Uterus (tissue), 3 donors: ENCODE measurements at regions not wholly inside any gene's neighbourhood (a gene's known extent, or its start where the extent isn't known, plus 50 kb on each side); places are given as distances from the start of the nearest gene placed in this dataset.

Experiments used
- DNase-seq, 2 donors: peaks; one replicate each; pipeline ENCODE4 v3.0.0-alpha.2; 2019 to 2020
- H3K27ac ChIP-seq, 2 donors: fragments of 200-600 bp; sonication (generic); 1 replicate in 1 of 2; 2 replicates in 1 of 2; pipeline ENCODE4 v1.5.1; 2016 to 2018
- H3K27me3 ChIP-seq, 2 donors: fragments of 200-600 bp; sonication (generic); one replicate each; pipeline ENCODE4 v1.5.1; 2018 to 2019; ENCODE audit warnings: control low read depth in 1 of 2
- H3K36me3 ChIP-seq, 2 donors: fragments of 200-600 bp; sonication (generic); one replicate each; pipeline ENCODE4 v1.5.1; 2019; ENCODE audit warnings: control low read depth in 1 of 2
- H3K4me1 ChIP-seq, 2 donors: fragments of 200-600 bp; sonication (generic); one replicate each; pipeline ENCODE4 v1.5.1; 2018 to 2019; ENCODE audit warnings: control low read depth in 1 of 2
- H3K4me3 ChIP-seq, 2 donors: fragments of 200-600 bp; sonication (generic); 1 replicate in 1 of 2; 2 replicates in 1 of 2; pipeline ENCODE4 v1.5.1; 2018 to 2019; ENCODE audit warnings: mild to moderate bottlenecking in 1 of 2
- H3K9me3 ChIP-seq, 2 donors: fragments of 200-600 bp; sonication (generic); one replicate each; pipeline ENCODE4 v1.5.1; 2019; ENCODE audit warnings: control low read depth in 1 of 2
- CTCF ChIP-seq, 4 experiments: fragments of 200-600 bp in 2 of 4; fragments of 450-650 bp in 2 of 4; sonication (generic) in 2 of 4; IDR thresholded peaks; one replicate each; pipeline ENCODE4 v1.5.1; 2016 to 2019; ENCODE audit warnings: antibody characterized with exemption in 4 of 4, mild to moderate bottlenecking in 2 of 4, moderate library complexity in 1 of 4
- POLR2A ChIP-seq, 2 donors: fragments of 450-650 bp; IDR thresholded peaks; one replicate each; pipeline ENCODE4 v1.6.1; 2016; ENCODE audit warnings: antibody characterized with exemption in 2 of 2, mild to moderate bottlenecking in 1 of 2, moderate library complexity in 1 of 2
- intact Hi-C: fragments of 100-400 bp; cut with DNase I; formaldehyde crosslinking; loops from one replicate; pipeline ENCODE4 v1.15.1; 2023; ENCODE audit warnings: low total_unique reads
- donor health status: DM: yes; HTN: yes; CAD: no.

GRCh38 chr4:123107444-123108252, 185.3 kb upstream of the NUDT6 start:
- intact Hi-C loops: no loop called here
- no peak for DNase-seq
- Histone ChIP-seq H3K4me1 (peaks cover 0 to 5% of the 10 kb centered on the region in 2 donors), H3K27ac (no peak overlapping the region), H3K9me3 (no peaks in the 10 kb centered on the region), H3K36me3 (no peaks in the 10 kb centered on the region), H3K27me3 (no peaks in the 10 kb centered on the region), H3K4me3 (no peak overlapping the region)
- no peak for TF ChIP-seq POLR2A (IDR thresholded peaks at IDR 0.05)
- no peak for TF ChIP-seq CTCF (IDR thresholded peaks at IDR 0.05)

GRCh38 chr4:123109139-123109538, 186.7 kb upstream of the NUDT6 start:
- Histone ChIP-seq H3K36me3 (no peaks in the 10 kb centered on the region), H3K27ac (no peak overlapping the region), H3K4me1 (peaks cover 0 to 5% of the 10 kb centered on the region in 2 donors), H3K4me3 (no peak overlapping the region), H3K9me3 (no peaks in the 10 kb centered on the region), H3K27me3 (no peaks in the 10 kb centered on the region)
- intact Hi-C loops: no loop called here
- DNase-seq: no peak
- TF ChIP-seq CTCF (IDR thresholded peaks at IDR 0.05) (no peak), POLR2A (IDR thresholded peaks at IDR 0.05) (no peak)

- no peak overlapping the region for H3K4me3 ChIP-seq
- H3K9me3 ChIP-seq: no peaks in the 10 kb centered on the region
- H3K27me3 ChIP-seq: no peaks in the 10 kb centered on the region
- H3K4me1 ChIP-seq: no peaks in the 10 kb centered on the region
- no peak overlapping the region for H3K27ac ChIP-seq
- no peaks in the 10 kb centered on the region for H3K36me3 ChIP-seq
- DNase-seq: no peak
- TF ChIP-seq CTCF (IDR thresholded peaks at IDR 0.05) (no peak), POLR2A (IDR thresholded peaks at IDR 0.05) (no peak)
- intact Hi-C loops: no loop called here
These were observed 187.8 kb upstream of the NUDT6 start for GRCh38 chr4:123110147-123110546.

- no peaks in the 10 kb centered on the region for H3K36me3 ChIP-seq
- H3K27ac ChIP-seq: no peak overlapping the region
- H3K4me1 ChIP-seq: no peaks in the 10 kb centered on the region
- no peak for TF ChIP-seq POLR2A (IDR thresholded peaks at IDR 0.05)
- peak in 1 of 4 experiments; percentile 10 for TF ChIP-seq CTCF (IDR thresholded peaks at IDR 0.05)
- intact Hi-C loops: no loop called here
- no peak overlapping the region for H3K4me3 ChIP-seq
- H3K27me3 ChIP-seq: no peaks in the 10 kb centered on the region
- DNase-seq: no peak
- no peaks in the 10 kb centered on the region for H3K9me3 ChIP-seq
These were observed 188.3 kb upstream of the NUDT6 start for GRCh38 chr4:123110685-123111084.

- Histone ChIP-seq H3K27ac (no peak overlapping the region), H3K4me1 (no peaks in the 10 kb centered on the region), H3K27me3 (no peaks in the 10 kb centered on the region), H3K9me3 (no peaks in the 10 kb centered on the region), H3K4me3 (no peak overlapping the region), H3K36me3 (no peaks in the 10 kb centered on the region)
- TF ChIP-seq CTCF (IDR thresholded peaks at IDR 0.05): no peak
- no peak for TF ChIP-seq POLR2A (IDR thresholded peaks at IDR 0.05)
- intact Hi-C loops: no loop called here
- no peak for DNase-seq
These were observed 190.8 kb upstream of the NUDT6 start for GRCh38 chr4:123113155-123113554.
